ENCODE measurements at regions not wholly inside any gene's neighbourhood (a gene's known extent, or its start where the extent isn't known, plus 50 kb on each side); places are given as distances from the start of the nearest gene placed in this dataset.

GRCh38 chr9:75639971-75640610 is 250.4 kb upstream of the PCSK5 start:
- no peaks in the 10 kb centered on the region for H3K4me1 ChIP-seq (ENCODE audit: insufficient read depth, low read length)
- DNase-seq (ENCODE audit: low spot score) = no peak
- no peak overlapping the region for H2AFZ ChIP-seq (ENCODE audit: low read length)
- no peaks in the 10 kb centered on the region for H3K36me3 ChIP-seq (replicated peaks in 1 of 2; ENCODE audit: control insufficient read depth in 1 of 2, insufficient read depth in 2 of 2, low read length in 2 of 2)
- H3K4me2 ChIP-seq (ENCODE audit: low read depth, low read length) = no peak overlapping the region
- H3K9me3 ChIP-seq (ENCODE audit: low read length) = no peaks in the 10 kb centered on the region
- no peaks in the 10 kb centered on the region for H4K20me1 ChIP-seq (ENCODE audit: insufficient read depth, low read length)
- TF ChIP-seq ZNF253 (CRISPR knock-in tag; IDR thresholded peaks at IDR 0.05; ENCODE audit: borderline replicate concordance) = no peak
- TF ChIP-seq U2AF1 (optimal IDR thresholded peaks at IDR 0.05; ENCODE audit: low read depth, low read length) = no peak
- TF ChIP-seq TBL1XR1 (IDR thresholded peaks at IDR 0.05; ENCODE audit: borderline replicate concordance, low read length, partially characterized antibody) = no peak
- no peak for TF ChIP-seq ZNF513 (CRISPR knock-in tag; conservative IDR thresholded peaks at IDR 0.05)
- TF ChIP-seq FOSL2 (CRISPR knock-in tag; IDR thresholded peaks at IDR 0.05) = no peak
- no peak for TF ChIP-seq IRF9 (CRISPR knock-in tag; IDR thresholded peaks at IDR 0.05; ENCODE audit: borderline replicate concordance)
- TF ChIP-seq MIXL1 (CRISPR knock-in tag; IDR thresholded peaks at IDR 0.05) = no peak
- TF ChIP-seq ZNF280B (CRISPR knock-in tag; IDR thresholded peaks at IDR 0.05; ENCODE audit: borderline replicate concordance) = no peak
- no peak for TF ChIP-seq BATF2 (CRISPR knock-in tag; IDR thresholded peaks at IDR 0.05)
- TF ChIP-seq ZUFSP (CRISPR knock-in tag; IDR thresholded peaks at IDR 0.05; ENCODE audit: borderline replicate concordance) = no peak
- TF ChIP-seq KDM2A (CRISPR knock-in tag; IDR thresholded peaks at IDR 0.05; ENCODE audit: borderline replicate concordance, low read depth) = no peak
- TF ChIP-seq NCOA1 (CRISPR knock-in tag; IDR thresholded peaks at IDR 0.05) = no peak
- no peak for TF ChIP-seq ZNF691 (CRISPR knock-in tag; IDR thresholded peaks at IDR 0.05; ENCODE audit: borderline replicate concordance, low read depth)
- TF ChIP-seq MAFK (conservative IDR thresholded peaks at IDR 0.05 in 1 of 2, IDR thresholded peaks at IDR 0.05 in 1 of 2; ENCODE audit: low read length in 2 of 2) = no peak
- no peak overlapping the region for H3K4me3 ChIP-seq (replicated peaks in 1 of 3; ENCODE audit: insufficient read depth in 1 of 3, low read depth in 2 of 3, low read length in 3 of 3)
- ATAC-seq = no peak
- H3K79me2 ChIP-seq (ENCODE audit: insufficient read depth, low read length) = no peaks in the 10 kb centered on the region
- in situ Hi-C loops (cut with HindIII; ENCODE audit: extremely low pct_ligation_motif_present, low pct_unique_long_range_greater_than_20kb) (no loop called here), intact Hi-C loops (cut with micrococcal nuclease; ENCODE audit: unreplicated experiment) (no loop called here)
- no peak overlapping the region for H3K9ac ChIP-seq (ENCODE audit: insufficient read depth, low read depth, low read length)
- no TSS peak for BruUV-seq (replicated peaks)
- H3K27ac ChIP-seq (ENCODE audit: extremely low read length, insufficient read depth, low read length) = no peak overlapping the region
- WGBS (ENCODE audit: low lambda C conversion rate) = no CpG with 5 or more reads among the region's 1 CpG
- POLR2A ChIA-PET = no interaction called here
- CTCF ChIA-PET (ENCODE audit: low intra/inter-chr PET ratio, low total read pairs) = no interaction called here
- FAIRE-seq = no peak
- H3K27me3 ChIP-seq (ENCODE audit: control insufficient read depth in 1 of 2, insufficient read depth in 2 of 2, low read length in 2 of 2) = no peaks in the 10 kb centered on the region
